ENCODE measurements at regions not wholly inside any gene's neighbourhood (a gene's known extent, or its start where the extent isn't known, plus 50 kb on each side); places are given as distances from the start of the nearest gene placed in this dataset.
"Not testable (repeated sequence)": the region's sequence is repeated elsewhere in the genome, so short reads cannot be mapped to it uniquely, and the experiment has no call there.

- Histone ChIP-seq H3K27ac (ENCODE audit: extremely low read depth, low read depth, low read length) (no peak overlapping the region), H3K79me2 (ENCODE audit: control insufficient read depth, insufficient read depth, low read length) (no peaks in the 10 kb centered on the region), H3K27me3 (ENCODE audit: control insufficient read depth in 2 of 2, insufficient read depth in 2 of 2, low read length in 2 of 2) (no peaks in the 10 kb centered on the region), H3K9me3 (replicated peaks; ENCODE audit: control insufficient read depth, insufficient read depth, low read depth, low read length) (peaks cover 2% of the 10 kb centered on the region; the same call in 1 of the 2 replicates), H2AFZ (ENCODE audit: low read depth, low read length) (no peak overlapping the region), H3K9ac (ENCODE audit: insufficient read depth in 1 of 2, low read depth in 2 of 2, low read length in 2 of 2) (no peak overlapping the region), H3K36me3 (ENCODE audit: control insufficient read depth, insufficient read depth, low read length) (no peaks in the 10 kb centered on the region), H4K20me1 (replicated peaks; ENCODE audit: control insufficient read depth, insufficient read depth, low read length) (no peaks in the 10 kb centered on the region), H3K4me2 (ENCODE audit: insufficient read depth, low read length) (no peak overlapping the region), H3K4me3 (no peak overlapping the region), H3K4me1 (replicated peaks in 1 of 2; ENCODE audit: control insufficient read depth in 2 of 2, insufficient read depth in 2 of 2, low read length in 2 of 2) (no peaks in the 10 kb centered on the region), H3K9me1 (ENCODE audit: control insufficient read depth, insufficient read depth, low read length) (no peaks in the 10 kb centered on the region)
- 0% methylated on average over 2 of the region's 2 CpGs for WGBS (ENCODE audit: insufficient coverage, low coverage, missing lambda C conversion rate)
- no peak for ATAC-seq
- FAIRE-seq: no peak
- ChIA-PET CTCF (ENCODE audit: low intra/inter-chr PET ratio) (no interaction called here), POLR2A (no interaction called here)
- no TSS peak for BruUV-seq (replicated peaks)
- TF ChIP-seq ZBTB11 (CRISPR knock-in tag; IDR thresholded peaks at IDR 0.05): no peak
- TF ChIP-seq FOXJ3 (CRISPR knock-in tag; IDR thresholded peaks at IDR 0.05): no peak
- TF ChIP-seq HDAC1 (IDR thresholded peaks at IDR 0.05): no peak
- TF ChIP-seq CBX3 (IDR thresholded peaks at IDR 0.05; ENCODE audit: borderline replicate concordance in 1 of 2, low read length in 2 of 2): no peak
- DNase-seq (ENCODE audit: extremely low read depth in 1 of 4, low spot score in 3 of 4): no peak
- intact Hi-C loops (cut with micrococcal nuclease) (no loop called here), in situ Hi-C loops (cut with MboI) (no loop called here)
Measured at GRCh38 chr5:50340757-50341156, 100.3 kb downstream of the EMB start.

- ATAC-seq; in situ Hi-C loops (cut with MboI); DNase-seq (ENCODE audit: extremely low read depth in 1 of 4, low spot score in 3 of 4); H3K4me1 ChIP-seq (replicated peaks in 1 of 2; ENCODE audit: control insufficient read depth in 2 of 2, insufficient read depth in 2 of 2, low read length in 2 of 2); H3K27ac ChIP-seq (ENCODE audit: extremely low read depth, low read depth, low read length); H3K79me2 ChIP-seq (ENCODE audit: control insufficient read depth, insufficient read depth, low read length); H3K9me1 ChIP-seq (ENCODE audit: control insufficient read depth, insufficient read depth, low read length); BruUV-seq (replicated peaks); H3K27me3 ChIP-seq (ENCODE audit: control insufficient read depth in 2 of 2, insufficient read depth in 2 of 2, low read length in 2 of 2); POLR2A ChIA-PET; FAIRE-seq; H3K9ac ChIP-seq (ENCODE audit: insufficient read depth in 1 of 2, low read depth in 2 of 2, low read length in 2 of 2); H4K20me1 ChIP-seq (replicated peaks; ENCODE audit: control insufficient read depth, insufficient read depth, low read length); CTCF ChIA-PET (ENCODE audit: low intra/inter-chr PET ratio); H3K9me3 ChIP-seq (replicated peaks; ENCODE audit: control insufficient read depth, insufficient read depth, low read depth, low read length); intact Hi-C loops (cut with micrococcal nuclease); H2AFZ ChIP-seq (ENCODE audit: low read depth, low read length); H3K36me3 ChIP-seq (ENCODE audit: control insufficient read depth, insufficient read depth, low read length); H3K4me2 ChIP-seq (ENCODE audit: insufficient read depth, low read length); H3K4me3 ChIP-seq: not testable (repeated sequence)
- WGBS (ENCODE audit: insufficient coverage, low coverage, missing lambda C conversion rate): 1% methylated on average over 6 of the region's 6 CpGs
Measured at GRCh38 chr5:50330633-50331032, 110.5 kb downstream of the EMB start.
